H1 (cell line): ENCODE measurements at regions not wholly inside any gene's neighbourhood (a gene's known extent, or its start where the extent isn't known, plus 50 kb on each side); places are given as distances from the start of the nearest gene placed in this dataset.
"Not testable (repeated sequence)": the region's sequence is repeated elsewhere in the genome, so short reads cannot be mapped to it uniquely, and the experiment has no call there.

Experiments
- CTCF ChIA-PET: fragments of 300-600 bp; sonication (Branson Sonifier 250); formaldehyde crosslinking; loops from one replicate; lab custom pipeline; 2021; ENCODE audit not compliant: partially characterized antibody; lab: Charles Lee
- POLR2A ChIA-PET: fragments of 300-600 bp; sonication (Branson Sonifier 250); formaldehyde crosslinking; loops from one replicate; lab custom pipeline; 2021; ENCODE audit warnings: inconsistent platforms; ENCODE audit not compliant: partially characterized antibody; lab: Charles Lee
- DNase-seq, 2 experiments: peaks; one replicate each; pipeline versions ENCODE4 v3.0.0 to v3.0.0-alpha.2; 2010 to 2022; ENCODE audit warnings: low spot score in 2 of 2, low read depth in 1 of 2, mixed read lengths in 1 of 2
- FAIRE-seq: peaks from 2 replicates; lab custom pipeline; 2011; peaks lifted over from hg19 to GRCh38; lab: Jason Lieb, UNC
- H2AFZ ChIP-seq: 2 replicates; pipeline ENCODE4 v1.8.1; 2012; ENCODE audit warnings: low read length, inconsistent platforms
- H2AK5ac ChIP-seq: 2 replicates; pipeline ENCODE4 v1.6.1; 2013; ENCODE audit warnings: low read depth, low read length
- H2BK120ac ChIP-seq: replicated peaks from 2 replicates; pipeline ENCODE3; 2013; ENCODE audit warnings: low read depth, low read length, inconsistent platforms
- H2BK12ac ChIP-seq: 2 replicates; pipeline ENCODE4 v1.6.1; 2013; ENCODE audit warnings: low read depth, low read length
- H2BK15ac ChIP-seq: 2 replicates; pipeline ENCODE4 v1.6.1; 2013; ENCODE audit warnings: low read length
- H2BK20ac ChIP-seq: 2 replicates; pipeline ENCODE4 v1.6.1; 2013; ENCODE audit warnings: low read length
- H2BK5ac ChIP-seq: 2 replicates; pipeline ENCODE4 v1.6.1; 2013; ENCODE audit warnings: low read depth, low read length
- H3K14ac ChIP-seq: 2 replicates; pipeline ENCODE4 v1.6.1; 2013; ENCODE audit warnings: inconsistent platforms; ENCODE audit not compliant: insufficient read length
- H3K18ac ChIP-seq: 2 replicates; pipeline ENCODE4 v1.6.1; 2013; ENCODE audit warnings: low read length; ENCODE audit errors: extremely low read depth
- H3K23ac ChIP-seq: 2 replicates; pipeline ENCODE4 v1.6.1; 2013; ENCODE audit warnings: inconsistent platforms; ENCODE audit not compliant: insufficient read length
- H3K23me2 ChIP-seq: 2 replicates; pipeline ENCODE4 v1.6.1; 2013; ENCODE audit warnings: low read depth, low read length
- H3K27ac ChIP-seq: 2 replicates; pipeline ENCODE4 v1.6.1; 2011; ENCODE audit warnings: low read depth, low read length, inconsistent platforms
- H3K27me3 ChIP-seq, 4 experiments: replicated peaks in 1 of 4; 1 replicate in 1 of 4; 2 replicates in 3 of 4; pipeline versions ENCODE4 v1.6.1 to v1.8.1; 2011 to 2013; ENCODE audit warnings: low read length in 3 of 4, mild to moderate bottlenecking in 3 of 4, inconsistent platforms in 2 of 4, mixed read lengths in 2 of 4, moderate library complexity in 1 of 4; ENCODE audit not compliant: control insufficient read depth in 3 of 4, insufficient read depth in 3 of 4; ENCODE audit errors: extremely low read depth in 1 of 4
- H3K36me3 ChIP-seq, 4 experiments: 2 replicates each; pipeline versions ENCODE4 v1.6.1 to v1.8.1; 2011 to 2013; ENCODE audit warnings: mild to moderate bottlenecking in 4 of 4, low read length in 3 of 4, moderate library complexity in 2 of 4, control low read depth in 1 of 4, inconsistent platforms in 1 of 4; ENCODE audit not compliant: insufficient read depth in 4 of 4, control insufficient read depth in 2 of 4
- H3K4ac ChIP-seq: replicated peaks from 2 replicates; pipeline ENCODE3; 2013; ENCODE audit warnings: low read length, low read depth, mixed read lengths, inconsistent platforms; ENCODE audit not compliant: insufficient read length
- H3K4me1 ChIP-seq, 4 experiments: replicated peaks in 1 of 4; 1 replicate in 1 of 4; 2 replicates in 3 of 4; pipeline versions ENCODE4 v1.6.1 to v1.8.1; 2011 to 2013; ENCODE audit warnings: low read length in 3 of 4, inconsistent platforms in 2 of 4, mixed read lengths in 1 of 4; ENCODE audit not compliant: insufficient read depth in 4 of 4, control insufficient read depth in 3 of 4
- H3K4me2 ChIP-seq, 2 experiments: 2 replicates each; pipeline versions ENCODE4 v1.6.1 to v1.8.1; 2011 to 2013; ENCODE audit warnings: low read depth in 2 of 2, low read length in 2 of 2, control low read depth in 1 of 2, inconsistent platforms in 1 of 2, mild to moderate bottlenecking in 1 of 2; ENCODE audit not compliant: insufficient read depth in 1 of 2
- H3K4me3 ChIP-seq, 4 experiments: fragments of 200-600, 300-600 bp in 1 of 4; sonication (generic), shearing (Covaris generic), sonication (Bioruptor Twin) in 1 of 4; 2 replicates each; pipeline versions ENCODE4 v1.5.1 to v1.8.1; 2011 to 2016; ENCODE audit warnings: low read length in 4 of 4, low read depth in 3 of 4, control low read depth in 2 of 4, inconsistent platforms in 2 of 4, mild to moderate bottlenecking in 2 of 4, mixed read lengths in 1 of 4, moderate library complexity in 1 of 4; ENCODE audit not compliant: insufficient read depth in 2 of 4; ENCODE audit errors: extremely low read depth in 1 of 4
- H3K56ac ChIP-seq: replicated peaks from 2 replicates; pipeline ENCODE3; 2013; ENCODE audit warnings: low read depth, mild to moderate bottlenecking, mixed read lengths, low read length, inconsistent platforms; ENCODE audit not compliant: insufficient read length
- H3K79me1 ChIP-seq: 2 replicates; pipeline ENCODE4 v1.6.1; 2013; ENCODE audit warnings: low read depth, low read length, control low read depth
- H3K79me2 ChIP-seq, 2 experiments: 2 replicates each; pipeline versions ENCODE4 v1.6.1 to v1.8.1; 2012 to 2013; ENCODE audit warnings: low read length in 2 of 2, mild to moderate bottlenecking in 2 of 2, inconsistent platforms in 1 of 2; ENCODE audit not compliant: insufficient read depth in 2 of 2, control insufficient read depth in 1 of 2
- H3K9ac ChIP-seq, 4 experiments: replicated peaks in 1 of 4; 1 replicate in 1 of 4; 2 replicates in 3 of 4; pipeline versions ENCODE4 v1.6.1 to v1.8.1; 2011 to 2013; ENCODE audit warnings: low read depth in 3 of 4, low read length in 3 of 4, control low read depth in 2 of 4, mild to moderate bottlenecking in 2 of 4, moderate library complexity in 2 of 4, inconsistent platforms in 1 of 4; ENCODE audit errors: extremely low read depth in 1 of 4
- H3K9me3 ChIP-seq, 2 experiments: 2 replicates each; pipeline versions ENCODE4 v1.6.1 to v1.8.1; 2012 to 2013; ENCODE audit warnings: mild to moderate bottlenecking in 2 of 2, moderate library complexity in 2 of 2, control low read depth in 1 of 2, inconsistent platforms in 1 of 2, low read depth in 1 of 2, low read length in 1 of 2, mixed read lengths in 1 of 2; ENCODE audit not compliant: insufficient read depth in 2 of 2
- H4K20me1 ChIP-seq, 2 experiments: replicated peaks in 1 of 2; 2 replicates each; pipeline versions ENCODE3 to v1.8.1; 2011 to 2013; ENCODE audit warnings: inconsistent platforms in 2 of 2, low read length in 2 of 2, mild to moderate bottlenecking in 1 of 2; ENCODE audit not compliant: insufficient read depth in 2 of 2, control insufficient read depth in 1 of 2
- H4K5ac ChIP-seq: 2 replicates; pipeline ENCODE4 v1.6.1; 2013; ENCODE audit warnings: low read length, low read depth, mixed read lengths, inconsistent platforms; ENCODE audit not compliant: insufficient read length
- H4K8ac ChIP-seq: 2 replicates; pipeline ENCODE4 v1.8.0; 2013; ENCODE audit warnings: mild to moderate bottlenecking, moderate library complexity, low read length, inconsistent platforms; ENCODE audit not compliant: insufficient read depth; ENCODE audit errors: extremely low read depth
- H4K91ac ChIP-seq: replicated peaks from 2 replicates; pipeline ENCODE3; 2013; ENCODE audit warnings: low read length, mixed read lengths, inconsistent platforms; ENCODE audit not compliant: insufficient read length
- WGBS, 2 experiments: shearing (Covaris generic) in 1 of 2; methylation state at CpG; one replicate each; pipeline versions ENCODE4 v1.1.6 to v1.1.7; 2013 to 2015; ENCODE audit warnings: low lambda C conversion rate in 2 of 2, mixed read lengths in 2 of 2, inconsistent platforms in 1 of 2, low coverage in 1 of 2, missing lambda C conversion rate in 1 of 2; ENCODE audit not compliant: insufficient replicate concordance in 2 of 2, insufficient coverage in 1 of 2, insufficient read length in 1 of 2; ENCODE audit errors: extremely low coverage in 1 of 2, missing lambda C conversion rate in 1 of 2; 5-methylcytosine and 5-hydroxymethylcytosine counted together

GRCh38 chr4:189236321-189236720 is 704.4 kb upstream of the FRG1 start:
- H3K79me1 ChIP-seq, H3K23me2 ChIP-seq, H3K56ac ChIP-seq, H3K14ac ChIP-seq, H4K20me1 ChIP-seq, H3K4ac ChIP-seq, H3K9me3 ChIP-seq, H4K91ac ChIP-seq, H3K4me2 ChIP-seq, FAIRE-seq, H3K4me1 ChIP-seq, POLR2A ChIA-PET, H3K4me3 ChIP-seq, H3K23ac ChIP-seq, H2BK20ac ChIP-seq, H2BK12ac ChIP-seq, H3K79me2 ChIP-seq, H2AFZ ChIP-seq, DNase-seq, H3K36me3 ChIP-seq, H3K27ac ChIP-seq, H2AK5ac ChIP-seq, H3K9ac ChIP-seq, H2BK120ac ChIP-seq, H2BK5ac ChIP-seq, H4K5ac ChIP-seq, H3K18ac ChIP-seq, H3K27me3 ChIP-seq, H2BK15ac ChIP-seq: not testable (repeated sequence)
- CTCF ChIA-PET = interaction anchor here (1.2 to 1.4 kb wide), 2 partner anchors 10 to 17 kb away, joined by 3 to 4 read pairs; no protein-coding TSS in a partner anchor
- 98% methylated on average over 27 of the region's 28 CpGs; no CpG with 5 or more reads in 1 of the 2 experiments for WGBS, 2 experiments
- peak overlapping the region; percentile 51; the same call in 1 of the 2 replicates for H4K8ac ChIP-seq
